ENCODE measurements at regions not wholly inside any gene's neighbourhood (a gene's known extent, or its start where the extent isn't known, plus 50 kb on each side); places are given as distances from the start of the nearest gene placed in this dataset.

GRCh38 chr11:23856654-23857053 lies 640.2 kb upstream of the LUZP2 start:
- H3K27me3 Mint-ChIP-seq = no peaks in the 10 kb centered on the region
- Histone ChIP-seq H3K36me3 (ENCODE audit: insufficient read depth, low read length) (no peaks in the 10 kb centered on the region), H3K27ac (ENCODE audit: low read depth in 1 of 2, low read length in 2 of 2) (no peak overlapping the region), H3K4me1 (ENCODE audit: insufficient read depth, low read length) (no peaks in the 10 kb centered on the region), H3K27me3 (ENCODE audit: control insufficient read depth in 1 of 2, insufficient read depth in 2 of 2, low read length in 2 of 2) (no peaks in the 10 kb centered on the region), H3K4me3 (ENCODE audit: low read length) (no peak overlapping the region), H3K9me3 (ENCODE audit: control insufficient read depth in 1 of 2, insufficient read depth in 1 of 2, low read length in 2 of 2) (no peaks in the 10 kb centered on the region)
- peaks cover 2% of the 10 kb centered on the region for H3K9me3 Mint-ChIP-seq
- no peak overlapping the region for H3K27ac Mint-ChIP-seq
- TF ChIP-seq CTCF (IDR thresholded peaks at IDR 0.05) = no peak
- H3K4me1 Mint-ChIP-seq (ENCODE audit: low read depth) = no peaks in the 10 kb centered on the region
- no peak overlapping the region for H3K4me3 Mint-ChIP-seq
- ATAC-seq (ENCODE audit: poor library complexity) (no peak), DNase-seq (no peak)
- ChIA-PET CTCF (no interaction called here), POLR2A (no interaction called here)
- H3K36me3 Mint-ChIP-seq (ENCODE audit: low read depth) = no peaks in the 10 kb centered on the region
- intact Hi-C loops (cut with DNase I, micrococcal nuclease) = no loop called here

GRCh38 chr11:23859087-23859486 lies 637.8 kb upstream of the LUZP2 start:
- no peak overlapping the region for H3K27ac ChIP-seq (ENCODE audit: low read depth in 1 of 2, low read length in 2 of 2)
- no peak overlapping the region for H3K4me3 Mint-ChIP-seq
- DNase-seq = no peak
- H3K27me3 ChIP-seq (ENCODE audit: control insufficient read depth in 1 of 2, insufficient read depth in 2 of 2, low read length in 2 of 2) = no peaks in the 10 kb centered on the region
- H3K4me1 Mint-ChIP-seq (ENCODE audit: low read depth) = no peaks in the 10 kb centered on the region
- H3K9me3 ChIP-seq (ENCODE audit: control insufficient read depth in 1 of 2, insufficient read depth in 1 of 2, low read length in 2 of 2) = no peaks in the 10 kb centered on the region
- no peak overlapping the region for H3K4me3 ChIP-seq (ENCODE audit: low read length)
- H3K27me3 Mint-ChIP-seq = no peaks in the 10 kb centered on the region
- no peak for TF ChIP-seq CTCF (IDR thresholded peaks at IDR 0.05)
- no peaks in the 10 kb centered on the region for H3K36me3 Mint-ChIP-seq (ENCODE audit: low read depth)
- intact Hi-C loops (cut with DNase I, micrococcal nuclease) = no loop called here
- H3K36me3 ChIP-seq (ENCODE audit: insufficient read depth, low read length) = no peaks in the 10 kb centered on the region
- H3K27ac Mint-ChIP-seq = no peak overlapping the region
- ChIA-PET CTCF (no interaction called here), POLR2A (no interaction called here)
- ATAC-seq (ENCODE audit: poor library complexity) = no peak
- no peaks in the 10 kb centered on the region for H3K4me1 ChIP-seq (ENCODE audit: insufficient read depth, low read length)
- peaks cover 3% of the 10 kb centered on the region for H3K9me3 Mint-ChIP-seq

- Histone ChIP-seq H3K36me3 (ENCODE audit: insufficient read depth, low read length) (no peaks in the 10 kb centered on the region), H3K27ac (ENCODE audit: low read depth in 1 of 2, low read length in 2 of 2) (no peak overlapping the region), H3K4me1 (ENCODE audit: insufficient read depth, low read length) (no peaks in the 10 kb centered on the region), H3K4me3 (ENCODE audit: low read length) (no peak overlapping the region), H3K27me3 (ENCODE audit: control insufficient read depth in 1 of 2, insufficient read depth in 2 of 2, low read length in 2 of 2) (no peaks in the 10 kb centered on the region), H3K9me3 (ENCODE audit: control insufficient read depth in 1 of 2, insufficient read depth in 1 of 2, low read length in 2 of 2) (no peaks in the 10 kb centered on the region)
- no peak for TF ChIP-seq CTCF (IDR thresholded peaks at IDR 0.05)
- Mint-ChIP-seq H3K27ac (no peak overlapping the region), H3K9me3 (peaks cover 3% of the 10 kb centered on the region), H3K36me3 (ENCODE audit: low read depth) (no peaks in the 10 kb centered on the region), H3K4me3 (no peak overlapping the region), H3K27me3 (no peaks in the 10 kb centered on the region), H3K4me1 (ENCODE audit: low read depth) (no peaks in the 10 kb centered on the region)
- CTCF ChIA-PET = no interaction called here
- ATAC-seq (ENCODE audit: poor library complexity) = no peak
- POLR2A ChIA-PET = no interaction called here
- intact Hi-C loops (cut with DNase I, micrococcal nuclease) = no loop called here
- no peak for DNase-seq
Measured at GRCh38 chr11:23861615-23862014, 635.2 kb upstream of the LUZP2 start.
